ENCODE measurements at regions not wholly inside any gene's neighbourhood (a gene's known extent, or its start where the extent isn't known, plus 50 kb on each side); places are given as distances from the start of the nearest gene placed in this dataset.

- TF ChIP-seq POLR2AphosphoS5 (IDR thresholded peaks at IDR 0.05; ENCODE audit: low read depth) (no peak), CTCF (IDR thresholded peaks at IDR 0.05; ENCODE audit: insufficient read depth, low read length) (no peak)
Observed at GRCh38 chr6:81625216-81625615, 127.3 kb downstream of the TENT5A start.

Data from HL-60 (cell line).